Head of caudate nucleus (tissue), 42 donors: ENCODE measurements at regions not wholly inside any gene's neighbourhood (a gene's known extent, or its start where the extent isn't known, plus 50 kb on each side); places are given as distances from the start of the nearest gene placed in this dataset.
A peak's percentile ranks its signal among the peaks of the same experiment; 100 is the strongest.
"Not testable (repeated sequence)": the region's sequence is repeated elsewhere in the genome, so short reads cannot be mapped to it uniquely, and the experiment has no call there.

Experiments
- DNase-seq, 42 donors: peaks; one replicate each; pipeline versions ENCODE4 v3.0.0 to v3.0.0-alpha.2; 2020 to 2021; ENCODE audit warnings: mixed read lengths in 7 of 42
- intact Hi-C: fragments of 100-400 bp; cut with DNase I; formaldehyde crosslinking; loops from one replicate; pipeline ENCODE4 v1.15.0; 2022

- no peak for DNase-seq
- intact Hi-C loops: no loop called here
Observed at GRCh38 chr14:104467641-104468040, 111.9 kb upstream of the C14orf180 start.

DNA sequence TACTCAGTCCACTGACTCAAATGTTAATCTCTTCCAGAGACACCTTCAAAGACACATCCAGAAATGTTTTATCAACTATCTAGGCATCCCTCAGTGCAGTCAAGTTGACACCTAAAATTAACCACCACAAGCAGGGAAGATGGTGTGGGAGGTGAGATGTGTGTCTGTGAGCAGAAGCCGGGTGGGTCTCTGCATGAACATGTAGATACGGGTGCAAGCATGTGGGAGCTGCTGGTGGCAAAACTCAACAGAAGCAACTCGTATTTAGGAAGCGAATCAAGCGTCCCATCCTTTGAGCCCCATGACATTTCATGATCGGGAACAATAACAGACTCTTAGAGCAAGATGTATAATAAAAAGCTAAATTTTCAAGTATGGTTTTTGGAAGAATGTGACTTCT is 110.0 kb upstream of the C14orf180 start:
- DNase-seq: peak in 1 of 42 donors; percentile 53
- intact Hi-C loops: no loop called here

- intact Hi-C loops: no loop called here
- DNase-seq: no peak
Observed at GRCh38 chr14:104470588-104470987, 109.0 kb upstream of the C14orf180 start.

DNA sequence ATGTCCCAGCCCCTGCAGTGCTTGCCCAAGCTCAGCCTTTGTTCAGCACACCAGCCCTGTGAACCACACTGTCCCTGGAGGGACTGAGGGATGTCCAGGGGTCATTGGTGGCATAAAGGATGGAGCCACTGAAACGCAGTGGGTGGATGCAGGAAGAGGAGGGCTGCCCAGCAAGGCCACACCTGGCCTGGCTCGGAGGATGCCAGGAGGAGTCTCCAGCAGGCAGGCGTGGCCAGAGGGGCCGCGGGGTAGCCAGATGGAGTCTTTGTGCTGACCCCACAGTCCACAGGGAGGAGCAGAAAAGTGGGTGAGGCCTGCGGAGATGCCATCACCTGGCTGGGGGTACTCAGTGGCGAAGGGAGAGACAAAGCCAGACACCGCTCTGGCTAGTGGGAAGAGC is 108.5 kb upstream of the C14orf180 start:
- intact Hi-C loops: no loop called here
- no peak for DNase-seq

DNA sequence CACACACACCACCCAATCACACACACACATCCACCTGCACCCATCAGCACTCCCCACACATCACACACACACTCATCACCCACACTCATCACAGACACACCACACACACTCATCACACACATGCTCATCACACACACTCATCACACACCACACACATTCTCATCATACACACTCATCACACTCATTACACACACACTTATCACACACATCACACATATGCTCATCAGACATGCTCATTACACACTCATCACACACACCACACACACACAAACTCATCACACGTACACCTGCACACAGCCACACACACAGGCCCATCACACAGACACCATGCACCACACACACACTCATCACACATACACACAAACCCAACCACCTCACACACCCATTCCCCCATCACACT is 107.5 kb upstream of the C14orf180 start:
- no peak for DNase-seq
- intact Hi-C loops: no loop called here

DNA sequence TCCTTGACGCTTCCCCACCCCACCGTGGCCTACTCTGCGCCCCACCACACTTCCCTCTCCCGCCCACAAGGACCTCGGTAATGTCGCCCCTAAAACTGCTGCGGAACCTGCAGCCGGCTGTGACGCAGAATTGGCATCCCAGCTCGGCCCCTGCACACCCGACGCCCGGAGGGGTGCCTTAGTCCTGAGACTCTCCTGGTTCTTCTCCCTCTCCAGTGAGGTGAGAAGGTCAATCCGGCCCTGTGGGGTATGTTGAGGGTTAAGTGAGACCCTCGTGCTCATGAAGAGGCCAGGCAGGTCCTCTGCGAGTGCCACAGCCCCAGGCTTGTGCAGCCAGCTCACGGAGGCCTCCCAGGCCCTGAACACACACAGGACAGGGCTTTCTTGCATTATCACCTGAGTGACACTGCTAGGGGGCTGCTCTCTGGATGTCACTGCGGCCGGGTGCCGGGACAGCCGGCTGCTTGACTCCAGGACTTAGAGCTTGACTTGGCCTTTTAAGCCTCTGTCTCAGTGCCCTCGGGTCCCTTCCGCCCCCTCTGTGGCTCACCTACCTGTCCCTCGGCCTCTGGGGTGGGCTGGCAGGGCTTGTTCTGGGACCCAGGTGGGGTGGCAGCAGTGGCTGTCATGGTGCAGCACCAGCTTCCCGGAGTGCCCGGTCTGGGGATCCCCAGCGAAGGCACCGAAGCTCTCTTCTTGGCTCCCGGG is 106.9 kb upstream of the C14orf180 start:
- intact Hi-C loops: no loop called here
- no peak for DNase-seq

DNA sequence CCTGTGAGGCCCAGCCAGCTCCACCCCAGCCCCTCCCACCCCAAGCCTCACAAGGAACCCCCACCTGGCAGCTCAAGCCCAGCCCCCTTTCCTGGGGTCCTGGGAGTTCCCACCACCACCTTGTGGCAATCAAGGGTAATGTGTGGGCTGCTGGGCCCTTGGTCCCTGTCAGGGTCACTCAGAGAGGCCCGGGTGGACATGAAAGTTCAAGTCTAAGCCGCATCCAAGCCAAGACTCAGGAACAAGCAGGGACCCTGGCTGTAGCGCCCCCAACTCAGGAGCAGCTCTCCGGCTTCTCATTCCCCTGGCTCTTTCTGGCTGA is 106.4 kb upstream of the C14orf180 start:
- DNase-seq: no peak
- intact Hi-C loops: no loop called here

GRCh38 chr14:104473649-104474494 is 105.7 kb upstream of the C14orf180 start:
- no peak for DNase-seq
- intact Hi-C loops: no loop called here

DNA sequence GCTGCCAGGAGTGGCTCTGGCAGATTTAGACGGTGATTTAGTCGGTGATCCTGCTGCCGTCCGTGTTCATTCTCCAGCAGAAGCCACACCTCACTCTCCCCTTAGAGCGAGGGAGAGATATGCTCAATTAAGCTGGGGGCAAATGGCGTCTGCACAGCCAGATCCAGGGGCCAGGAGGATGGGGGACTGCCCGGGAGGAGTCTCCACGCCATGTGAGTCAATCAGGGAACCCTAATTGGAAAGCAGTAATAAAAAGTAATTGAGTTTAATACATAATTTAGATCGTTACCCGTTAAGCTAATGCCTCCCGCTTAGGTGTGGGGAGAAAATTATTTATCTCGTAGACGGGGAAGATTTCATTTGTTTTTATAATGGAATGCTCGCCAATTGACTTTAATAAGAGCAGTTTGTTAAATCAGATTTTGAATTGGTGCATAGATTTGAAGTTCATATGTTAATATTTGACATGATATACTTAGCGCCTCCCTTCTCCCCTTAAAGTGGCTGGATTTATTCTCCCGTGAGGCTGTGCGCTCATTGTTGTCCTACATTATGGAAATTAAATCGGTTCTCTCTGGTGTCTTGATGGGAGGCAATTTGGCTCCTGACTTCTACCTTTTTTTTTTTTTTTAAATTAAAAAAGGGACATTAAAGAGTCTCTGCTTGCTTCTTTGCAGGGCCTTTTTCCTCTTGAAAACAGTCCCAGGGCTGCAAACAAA is 104.9 kb upstream of the C14orf180 start:
- DNase-seq: no peak
- intact Hi-C loops: no loop called here

GRCh38 chr14:104475256-104475655 is 104.3 kb upstream of the C14orf180 start:
- DNase-seq: no peak
- intact Hi-C loops: no loop called here

GRCh38 chr14:104475802-104476201 is 103.8 kb upstream of the C14orf180 start:
- intact Hi-C loops: no loop called here

GRCh38 chr14:104476437-104476836 is 103.1 kb upstream of the C14orf180 start:
- DNase-seq: no peak

More at GRCh38 chr14:104475802-104476201, 103.8 kb upstream of the C14orf180 start:
- no peak for DNase-seq

DNA sequence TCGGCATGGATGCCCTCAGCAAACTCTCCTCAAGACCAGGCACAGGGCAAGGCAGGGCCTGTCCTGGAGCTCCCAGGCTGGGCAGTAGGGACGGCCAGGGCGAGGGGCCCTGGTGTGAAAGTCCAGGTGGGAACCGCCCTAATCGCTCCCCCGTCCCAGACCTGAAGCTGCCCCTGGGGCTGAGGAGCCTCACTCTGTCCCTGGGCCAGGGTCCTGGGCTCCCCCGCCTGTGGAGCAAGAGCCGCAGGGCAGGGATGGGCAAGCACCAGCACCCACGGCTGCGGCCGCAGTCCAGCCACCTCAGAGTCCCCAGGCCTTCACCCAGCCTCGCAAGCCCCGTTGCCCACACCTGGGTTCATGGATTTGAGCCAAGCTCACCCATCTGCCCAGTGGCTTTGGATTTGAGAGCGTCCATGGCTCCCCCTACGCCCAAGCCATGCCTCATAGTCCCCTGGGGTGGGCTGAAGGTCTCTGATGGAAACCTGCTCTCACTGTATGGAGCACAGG is 102.4 kb upstream of the C14orf180 start:
- intact Hi-C loops: no loop called here
- no peak for DNase-seq

More at GRCh38 chr14:104476437-104476836, 103.1 kb upstream of the C14orf180 start:
- intact Hi-C loops: no loop called here

- intact Hi-C loops: no loop called here
- no peak for DNase-seq
Observed at GRCh38 chr14:104477666-104478380, 101.7 kb upstream of the C14orf180 start.

GRCh38 chr14:104478656-104479055 is 100.9 kb upstream of the C14orf180 start:
- intact Hi-C loops: no loop called here
- DNase-seq: no peak

- no peak for DNase-seq
- intact Hi-C loops: no loop called here
Observed at GRCh38 chr14:104479901-104480300, 99.7 kb upstream of the C14orf180 start.

- intact Hi-C loops: no loop called here
- DNase-seq: no peak
Observed at GRCh38 chr14:104481323-104481722, 98.2 kb upstream of the C14orf180 start.

- not testable (repeated sequence) for DNase-seq
Observed at GRCh38 chr14:104482017-104482416, 97.5 kb upstream of the C14orf180 start.

DNA sequence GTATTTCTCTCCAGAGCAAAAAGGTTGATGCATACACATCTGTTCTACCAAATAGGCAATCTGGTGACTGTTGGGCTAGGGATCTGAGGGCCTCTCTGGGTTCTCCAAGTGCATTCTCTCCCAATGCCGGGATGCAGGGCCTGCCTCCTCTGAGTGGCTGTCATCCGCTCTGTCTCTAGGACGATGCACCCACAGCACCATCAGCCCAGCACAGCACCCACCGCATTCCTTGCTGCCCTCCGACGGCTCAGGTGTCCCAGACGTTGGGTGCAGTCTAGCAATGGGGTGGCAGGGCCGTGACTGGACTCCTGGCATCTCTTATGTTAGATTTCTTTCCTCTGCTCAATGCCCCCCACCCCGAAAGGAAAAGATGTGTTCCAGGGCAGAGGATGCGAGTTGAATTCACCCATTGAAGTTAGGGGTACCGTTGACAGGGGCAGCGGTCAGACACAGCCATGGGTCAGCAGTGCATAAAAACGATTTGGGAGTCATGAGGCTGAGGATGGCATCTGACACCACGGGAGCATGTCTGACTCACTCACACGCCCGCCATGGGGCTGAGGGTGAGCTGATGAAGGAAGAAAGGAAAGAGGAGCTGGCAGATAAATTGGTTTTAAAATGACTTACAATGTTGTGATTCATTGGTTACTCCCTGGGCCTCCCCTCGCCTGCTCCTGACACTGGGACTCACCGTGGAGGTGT is 93.2 kb upstream of the C14orf180 start:
- intact Hi-C loops: no loop called here

More at GRCh38 chr14:104482017-104482416, 97.5 kb upstream of the C14orf180 start:
- intact Hi-C loops: not testable (repeated sequence)

More for the DNA sequence above, 93.2 kb upstream of the C14orf180 start:
- no peak for DNase-seq
